HG03064 (cell line): ENCODE measurements at regions not wholly inside any gene's neighbourhood (a gene's known extent, or its start where the extent isn't known, plus 50 kb on each side); places are given as distances from the start of the nearest gene placed in this dataset.
A peak's percentile ranks its signal among the peaks of the same experiment; 100 is the strongest.

Experiments used
- ATAC-seq: cut with Tn5 transposase; IDR thresholded peaks from one replicate; pipeline ENCODE4 v1.9.1; 2021; ENCODE audit warnings: low read depth; ENCODE audit not compliant: unreplicated experiment

GRCh38 chr2:128753800-128754199 is 435.1 kb upstream of the HS6ST1 start:
- no peak for ATAC-seq

- peak; percentile 89 for ATAC-seq
Measured at GRCh38 chr2:128754246-128754724, 435.6 kb upstream of the HS6ST1 start.

DNA sequence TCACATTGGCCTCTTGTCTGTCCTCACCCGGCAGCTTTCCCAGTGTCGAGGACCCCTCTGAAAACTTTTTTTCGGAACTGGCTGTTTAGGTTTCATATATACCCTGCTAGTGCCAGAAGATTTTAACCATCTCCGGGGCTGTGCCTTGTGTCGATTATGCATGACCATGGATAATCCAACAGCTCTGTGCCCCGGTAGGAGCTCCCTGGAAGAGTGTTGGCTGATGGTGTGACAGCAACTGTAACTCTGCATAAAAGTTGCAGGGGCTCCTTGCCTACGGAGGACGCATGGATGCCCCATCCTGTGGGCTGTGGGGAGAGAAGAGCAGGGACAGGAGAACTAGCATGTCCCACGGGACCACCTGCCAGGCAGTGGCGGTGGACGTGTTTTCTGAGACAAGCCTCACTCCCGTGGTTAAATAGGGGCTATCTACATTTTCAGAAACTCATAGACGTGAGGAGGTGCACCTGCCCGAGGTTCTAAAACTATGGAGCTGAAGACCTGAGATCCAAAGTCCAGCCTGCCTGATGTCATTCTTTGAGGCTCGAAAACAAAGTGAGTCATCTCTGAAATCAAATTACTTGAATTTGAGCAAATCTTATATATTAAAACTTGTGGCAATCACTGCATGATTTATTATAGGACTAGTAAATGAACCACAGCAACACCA is 437.2 kb upstream of the HS6ST1 start:
- ATAC-seq, result no peak

- ATAC-seq, result no peak
Measured at GRCh38 chr2:128756365-128756717, 437.7 kb upstream of the HS6ST1 start.

DNA sequence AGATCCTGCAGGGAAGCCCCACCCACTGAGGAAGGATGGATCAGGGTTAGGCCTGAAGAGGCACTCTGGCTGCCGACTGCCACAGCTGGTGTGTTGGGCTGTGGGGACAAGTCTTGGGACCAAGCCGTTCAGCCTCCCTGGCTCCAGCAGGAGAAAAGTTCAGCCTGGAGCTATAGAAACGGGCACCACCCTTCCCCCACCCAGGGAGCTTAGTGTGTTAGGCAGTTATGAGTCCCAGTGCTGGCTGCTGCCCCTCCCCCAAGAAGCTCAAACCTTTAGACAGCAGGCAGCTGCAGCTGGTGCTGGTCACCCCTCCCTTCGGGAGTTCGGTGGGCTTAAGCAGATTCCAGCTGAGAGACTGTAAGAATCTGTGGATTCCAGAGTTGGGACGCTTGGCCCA is 447.1 kb upstream of the HS6ST1 start:
- ATAC-seq, result no peak

DNA sequence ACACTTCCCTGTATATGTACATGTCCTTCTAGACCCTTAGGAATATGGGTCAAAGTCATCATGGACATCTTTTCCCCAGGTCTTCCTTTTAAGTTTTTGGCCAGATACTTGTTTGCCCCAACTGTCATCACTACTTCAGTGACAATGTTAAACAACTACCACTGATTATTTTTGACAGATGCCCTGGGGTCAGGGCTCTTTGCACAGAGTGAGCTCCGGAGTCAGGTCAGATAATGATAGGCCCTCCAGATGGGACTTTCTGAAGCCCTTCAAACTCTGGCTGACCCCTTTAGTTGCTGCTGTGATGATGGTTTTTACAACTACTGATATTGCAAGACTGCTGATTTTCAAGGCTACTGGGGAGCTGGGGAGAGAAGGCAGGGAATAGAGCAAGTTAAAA is 449.4 kb upstream of the HS6ST1 start:
- no peak for ATAC-seq

DNA sequence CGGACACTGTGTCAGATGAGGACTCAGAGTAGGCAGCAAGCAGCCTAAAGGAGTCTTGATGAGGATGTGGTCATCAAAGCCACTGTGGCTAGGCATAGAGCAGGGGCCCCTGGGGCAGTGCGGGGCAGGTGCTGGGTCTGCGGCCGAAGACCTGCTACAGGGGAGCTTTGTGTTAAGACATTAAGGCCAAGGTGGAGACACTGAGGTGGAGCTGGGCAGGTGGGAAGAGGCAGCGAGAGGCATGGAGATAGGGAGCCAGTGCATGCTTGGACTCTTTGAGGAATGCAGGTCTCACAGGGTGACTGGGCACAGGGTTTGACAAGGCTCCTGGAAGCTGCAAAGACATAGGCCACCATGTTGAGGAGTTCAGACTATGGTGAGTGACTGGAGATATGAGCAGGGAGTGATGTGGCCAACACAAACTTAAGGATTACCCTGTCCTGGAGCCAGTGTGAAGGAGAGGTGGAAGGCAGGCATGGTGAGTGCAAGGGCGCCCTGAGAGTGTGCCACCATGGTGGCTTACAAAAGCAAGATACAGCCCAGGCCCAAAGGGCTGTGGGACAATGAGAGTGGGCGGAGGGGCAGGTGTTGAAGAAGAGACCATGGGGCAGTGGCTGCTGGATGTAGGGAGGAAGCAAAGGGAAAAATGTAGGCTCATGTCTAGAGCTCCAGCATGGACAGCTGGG is 450.9 kb upstream of the HS6ST1 start:
- ATAC-seq, result no peak

DNA sequence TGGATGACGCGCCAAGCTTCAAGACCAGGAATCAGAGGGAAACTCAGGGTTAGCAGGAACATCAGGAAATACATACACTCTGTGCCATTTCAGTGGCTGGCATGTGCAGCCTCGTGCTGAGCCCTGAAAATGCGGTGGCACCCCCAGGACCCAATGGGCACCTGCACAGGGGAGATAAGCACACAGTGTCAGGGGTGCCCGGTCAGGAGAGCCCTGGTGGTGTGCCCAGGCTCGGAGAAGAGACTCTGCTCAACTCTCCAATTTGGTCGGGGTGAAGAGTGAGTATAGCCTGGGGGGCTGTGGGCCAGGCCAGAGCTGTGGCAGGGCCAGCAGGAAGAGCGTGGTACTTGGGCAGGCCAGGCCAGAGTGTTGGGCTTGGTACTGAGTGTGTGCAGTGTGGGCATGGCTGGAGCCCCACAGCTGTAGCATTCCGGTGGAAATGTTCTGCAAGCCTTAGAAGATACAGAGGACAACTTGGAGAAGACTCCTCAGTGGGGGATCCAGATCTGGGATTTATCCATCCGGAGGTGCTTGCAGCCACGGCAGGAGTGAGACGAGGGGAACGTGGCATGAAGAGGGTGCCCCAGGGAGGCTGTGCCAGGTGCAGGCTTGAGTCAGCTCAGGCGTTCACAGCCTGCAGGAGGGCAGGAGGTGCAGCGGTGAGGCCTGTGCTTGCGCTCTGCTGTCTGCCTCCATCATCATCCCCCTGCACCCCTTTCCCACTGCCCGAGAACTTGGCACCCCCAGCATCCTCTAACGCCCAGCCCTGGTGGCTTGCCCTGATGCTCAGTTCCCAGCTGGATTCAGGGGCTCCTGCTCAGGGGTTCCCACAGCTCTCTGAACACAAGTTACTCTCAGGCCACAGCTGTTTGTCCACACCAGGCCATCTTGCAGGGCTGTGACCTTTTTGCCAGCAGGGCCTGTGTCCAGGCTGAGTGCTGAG is 451.7 kb upstream of the HS6ST1 start:
- ATAC-seq, result no peak

- ATAC-seq, result no peak
Measured at GRCh38 chr2:128771401-128771800, 452.7 kb upstream of the HS6ST1 start.

DNA sequence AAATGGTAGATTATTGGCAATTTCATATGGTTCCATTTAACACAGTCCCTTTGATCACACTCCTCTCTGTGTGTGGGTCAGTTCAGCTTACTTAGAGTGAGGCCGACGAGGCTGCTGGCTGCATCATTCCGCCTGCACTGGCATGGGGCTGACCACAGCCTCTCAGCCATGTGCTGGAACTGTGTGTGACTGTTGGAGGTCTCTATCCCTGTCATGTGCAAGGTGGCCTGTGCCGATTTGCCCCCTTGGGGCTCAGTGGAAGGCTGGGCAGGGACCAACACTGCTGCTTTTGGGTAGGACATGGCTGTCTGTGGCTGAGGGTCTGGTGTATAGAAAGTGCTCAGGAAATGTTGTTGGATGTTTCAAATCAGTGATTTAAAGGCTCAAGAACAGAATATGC is 454.0 kb upstream of the HS6ST1 start:
- ATAC-seq, result no peak

DNA sequence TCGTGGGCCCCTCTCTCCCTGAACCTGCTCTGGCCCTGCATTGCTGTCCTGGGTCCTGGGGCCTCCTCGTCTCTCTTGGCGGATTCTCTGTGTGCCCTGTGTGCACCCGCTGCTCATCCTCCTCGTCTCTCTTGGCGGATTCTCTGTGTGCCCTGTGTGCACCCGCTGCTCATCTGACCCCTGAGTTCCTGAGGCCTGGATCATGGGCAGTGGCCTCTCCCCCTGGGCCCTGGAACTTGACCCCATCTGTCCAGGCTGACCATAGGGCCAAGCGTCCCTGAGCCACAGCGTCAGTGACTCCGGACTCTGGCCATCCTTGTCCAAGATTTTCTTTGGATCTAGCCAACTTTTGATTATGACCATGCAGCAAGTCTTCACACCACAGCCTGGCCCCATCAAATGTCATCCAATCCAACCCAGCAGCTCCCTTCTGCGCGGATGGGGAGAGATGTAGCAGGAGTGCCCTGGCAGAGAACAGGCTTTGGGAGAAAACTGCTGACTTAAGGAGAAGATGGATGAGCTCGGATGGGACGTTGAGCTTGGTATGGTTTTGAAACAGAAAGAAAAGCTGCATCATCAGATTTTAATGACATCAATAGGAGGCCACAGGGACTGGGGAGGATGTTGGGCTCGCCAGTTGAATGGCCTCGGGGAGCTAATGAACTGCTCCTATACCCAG is 455.1 kb upstream of the HS6ST1 start:
- ATAC-seq, result no peak

DNA sequence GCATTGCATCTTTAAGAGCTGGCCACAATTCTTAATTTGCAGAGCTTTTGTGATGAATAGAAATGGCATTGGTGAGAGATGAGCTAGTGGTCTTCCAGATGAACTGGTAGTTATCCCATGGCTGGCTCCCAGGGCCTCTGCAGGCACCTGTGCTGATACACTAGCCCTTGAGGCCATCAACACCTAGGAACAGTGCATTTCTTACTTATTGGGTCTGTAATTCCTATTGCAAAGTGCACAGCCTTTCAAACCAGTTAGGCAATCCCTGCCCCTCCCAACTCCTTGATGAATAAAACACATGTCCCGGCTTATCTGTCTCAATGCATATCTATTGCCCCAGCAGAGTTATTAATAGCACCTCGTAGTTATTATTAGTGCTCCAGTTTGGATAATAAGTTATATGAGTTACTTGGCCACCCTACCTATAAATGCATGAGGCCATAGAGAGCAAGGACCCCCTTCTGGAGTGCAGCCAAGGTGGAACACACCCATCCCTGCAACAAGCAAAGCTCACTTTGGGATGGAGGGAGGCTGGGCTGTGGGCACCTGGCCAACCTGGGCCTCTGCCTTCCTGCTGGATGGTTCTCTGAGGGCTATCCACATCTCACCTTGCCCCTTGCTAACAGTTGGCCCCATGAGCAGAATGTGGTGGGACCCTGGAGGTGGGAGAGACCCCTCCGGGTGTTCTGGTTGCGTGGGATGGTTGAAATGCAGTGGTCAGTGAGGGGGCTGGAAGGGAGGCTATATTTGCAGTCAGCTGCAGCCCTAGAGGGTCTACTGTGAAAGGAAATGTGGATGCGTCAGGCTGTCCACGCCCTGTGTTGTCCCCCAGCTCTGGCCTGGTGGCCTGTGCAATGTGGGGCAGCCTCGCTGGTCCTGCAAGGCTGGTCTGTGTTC is 455.9 kb upstream of the HS6ST1 start:
- no peak for ATAC-seq

- ATAC-seq, result no peak
Measured at GRCh38 chr2:128775217-128775913, 456.7 kb upstream of the HS6ST1 start.

GRCh38 chr2:128775914-128776285 is 457.2 kb upstream of the HS6ST1 start:
- ATAC-seq, result no peak

DNA sequence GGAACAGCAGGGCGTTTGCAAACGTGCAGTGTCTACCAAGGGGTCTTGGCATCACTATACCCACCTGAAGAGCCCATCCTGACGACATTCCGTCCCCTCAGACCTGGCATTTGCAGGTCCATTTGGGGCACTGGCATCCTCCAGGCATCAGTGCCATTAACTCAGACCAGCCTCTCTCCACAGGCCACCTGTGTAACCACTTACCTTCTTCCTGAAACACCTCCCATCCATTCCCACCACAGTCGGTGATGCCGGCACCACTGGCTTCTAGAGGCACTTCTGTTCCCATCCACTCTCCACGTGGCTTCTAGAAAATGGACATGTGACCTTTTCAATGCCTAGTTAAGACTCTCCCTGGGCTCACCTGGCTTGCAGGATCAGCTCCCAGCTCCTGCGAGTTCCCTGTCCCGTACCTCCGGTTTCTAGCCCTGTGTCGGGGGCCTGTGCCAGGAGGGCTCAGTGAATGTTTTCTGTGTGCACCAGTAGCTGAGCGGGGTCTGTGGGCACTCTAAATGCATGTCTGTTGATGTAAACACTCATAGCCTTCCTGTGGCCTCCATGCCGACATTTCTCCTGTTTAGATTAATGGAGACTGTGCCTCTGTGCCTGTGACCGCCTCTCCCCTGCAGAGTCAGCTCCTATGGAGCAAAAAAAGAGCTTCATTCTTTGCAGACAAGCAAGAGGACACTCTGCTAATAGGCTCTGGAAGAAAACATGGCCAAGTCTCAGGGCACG is 458.0 kb upstream of the HS6ST1 start:
- ATAC-seq, result no peak

- ATAC-seq, result no peak
Measured at GRCh38 chr2:128777196-128778035, 458.7 kb upstream of the HS6ST1 start.

GRCh38 chr2:128778843-128779242 is 460.2 kb upstream of the HS6ST1 start:
- ATAC-seq, result no peak
